Fibroblast of lung (primary cell): ENCODE measurements at regions not wholly inside any gene's neighbourhood (a gene's known extent, or its start where the extent isn't known, plus 50 kb on each side); places are given as distances from the start of the nearest gene placed in this dataset.

Experiments
- CTCF ChIP-seq, 2 donors: IDR thresholded peaks in 1 of 2; conservative IDR thresholded peaks in 1 of 2; 1 replicate in 1 of 2; 2 replicates in 1 of 2; pipeline ENCODE4 v1.5.1; 2011 to 2012; ENCODE audit warnings: low read length in 2 of 2, control low read depth in 1 of 2, inconsistent platforms in 1 of 2, low read depth in 1 of 2, mild to moderate bottlenecking in 1 of 2
- EZH2 ChIP-seq: IDR thresholded peaks from 2 replicates; pipeline ENCODE4 v1.5.1; 2012; ENCODE audit warnings: low read length, control low read depth, mild to moderate bottlenecking; ENCODE audit errors: missing control alignments

GRCh38 chr13:34104853-34105252 is 286.9 kb downstream of the RFC3 start:
- TF ChIP-seq EZH2 (no peak), CTCF (conservative IDR thresholded peaks at IDR 0.05 in 1 of 2, IDR thresholded peaks at IDR 0.05 in 1 of 2; ENCODE audit: low read depth in 1 of 2, low read length in 2 of 2) (no peak)
